Astrocyte of the spinal cord (primary cell): ENCODE measurements at regions not wholly inside any gene's neighbourhood (a gene's known extent, or its start where the extent isn't known, plus 50 kb on each side); places are given as distances from the start of the nearest gene placed in this dataset.
A peak's percentile ranks its signal among the peaks of the same experiment; 100 is the strongest.

Experiments
- DNase-seq: peaks from one replicate; pipeline ENCODE4 v3.0.0; 2011; ENCODE audit warnings: low read depth, low spot score
- H3K4me3 ChIP-seq: 2 replicates; pipeline ENCODE4 v1.5.1; 2011; ENCODE audit warnings: low read depth, mild to moderate bottlenecking, low read length, moderate library complexity
- CTCF ChIP-seq: IDR thresholded peaks from 2 replicates; pipeline ENCODE4 v1.5.1; 2012; ENCODE audit warnings: low read depth, mild to moderate bottlenecking, low read length, inconsistent platforms
- in situ Hi-C: cut with HindIII; loops from 2 replicates; pipeline ENCODE4 v1.10.0; 2017; ENCODE audit warnings: low sequenced_read_pairs

DNA sequence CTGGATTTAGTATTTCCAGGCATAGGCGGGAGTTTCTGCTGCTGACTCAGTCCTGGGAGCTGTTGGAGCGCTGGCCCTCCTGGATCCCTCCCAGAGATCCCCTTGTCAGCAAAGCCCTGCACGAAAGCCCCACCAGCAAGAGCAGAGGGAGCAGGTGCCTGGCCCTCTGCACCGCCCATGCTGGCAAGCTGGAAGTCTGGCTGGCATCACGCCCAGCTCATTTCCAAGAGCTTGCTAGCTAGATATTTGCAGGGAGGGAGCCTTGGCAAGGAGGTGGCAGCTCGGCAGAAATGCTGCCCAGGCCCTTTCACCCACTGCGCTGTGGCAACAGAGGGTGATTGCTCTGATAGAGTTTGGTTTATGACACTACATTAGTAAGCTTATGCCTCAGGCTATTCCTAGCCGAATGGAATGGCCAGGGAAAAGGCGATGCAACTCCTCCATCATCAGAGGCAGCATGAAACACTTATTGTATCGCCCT is 193.9 kb downstream of the EMP1 start:
- DNase-seq: peak; percentile 78
- no peak overlapping the region for H3K4me3 ChIP-seq
- no peak for TF ChIP-seq CTCF
- in situ Hi-C loops: no loop called here

DNA sequence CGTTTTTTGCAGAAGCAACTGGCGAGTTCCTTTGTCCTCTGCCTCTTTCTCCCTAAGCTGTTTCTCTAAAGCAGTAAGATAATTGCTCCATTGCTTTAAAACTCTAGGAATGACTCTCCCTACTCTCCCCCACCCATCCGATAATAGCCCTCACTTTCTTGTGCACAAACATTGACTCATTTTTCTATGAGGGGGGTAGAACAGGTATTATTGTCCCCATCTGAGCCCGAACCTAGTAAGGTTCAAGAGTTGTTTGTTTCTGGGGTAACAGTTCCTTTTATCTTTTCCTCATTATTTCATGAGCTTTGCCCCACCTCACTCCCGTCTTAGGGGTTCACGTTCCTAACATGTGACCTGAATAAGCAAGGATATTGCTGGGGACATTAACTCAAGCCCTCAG is 190.6 kb downstream of the EMP1 start:
- no peak for DNase-seq
- H3K4me3 ChIP-seq: no peak overlapping the region
- in situ Hi-C loops: no loop called here
- no peak for TF ChIP-seq CTCF

GRCh38 chr12:13386323-13387039 is 190.0 kb downstream of the EMP1 start:
- in situ Hi-C loops: no loop called here
- TF ChIP-seq CTCF: no peak
- H3K4me3 ChIP-seq: no peak overlapping the region
- no peak for DNase-seq

DNA sequence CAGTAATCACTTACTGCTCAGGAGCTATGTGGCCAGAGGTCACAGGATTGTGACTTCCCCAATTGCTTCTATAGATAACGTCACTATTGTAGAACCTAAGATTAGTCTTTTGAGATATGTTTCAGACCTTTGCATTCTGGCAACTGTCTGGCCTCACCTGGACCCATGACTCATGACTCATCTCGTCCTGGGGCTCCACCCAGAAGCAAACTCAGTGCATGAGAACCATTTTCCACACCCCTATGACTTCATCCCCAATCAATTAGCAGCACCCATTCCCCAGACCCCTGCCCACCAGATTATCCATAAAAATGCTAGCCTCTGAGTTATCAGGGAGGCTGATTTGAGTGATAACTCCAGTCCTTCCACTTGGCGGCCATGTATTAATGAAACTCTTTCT is 186.9 kb downstream of the EMP1 start:
- no peak for TF ChIP-seq CTCF
- H3K4me3 ChIP-seq: no peak overlapping the region
- in situ Hi-C loops: no loop called here
- no peak for DNase-seq

DNA sequence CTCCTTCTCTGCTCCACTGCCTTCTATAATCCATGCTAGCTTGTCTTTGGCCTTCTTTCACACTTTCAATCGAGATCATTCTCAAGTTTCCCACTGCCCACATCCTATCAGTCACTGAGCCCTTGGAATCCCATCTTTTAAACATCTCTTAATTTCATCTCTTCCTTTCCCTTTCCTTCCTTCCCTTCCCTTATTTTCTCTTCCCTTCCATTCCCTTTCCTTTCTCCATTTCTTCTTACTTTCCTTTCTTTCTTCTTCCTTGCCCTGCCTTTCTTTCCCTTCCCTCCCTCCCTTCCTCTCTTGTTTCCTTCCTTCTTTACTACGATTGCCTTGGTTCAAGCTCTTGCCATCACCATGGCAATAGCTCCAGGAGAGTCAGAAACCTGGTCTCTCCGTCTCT is 183.8 kb downstream of the EMP1 start:
- DNase-seq: no peak
- in situ Hi-C loops: no loop called here
- H3K4me3 ChIP-seq: no peak overlapping the region
- no peak for TF ChIP-seq CTCF

GRCh38 chr12:13379531-13380188 is 183.1 kb downstream of the EMP1 start:
- no peak for TF ChIP-seq CTCF
- DNase-seq: no peak
- in situ Hi-C loops: no loop called here
- H3K4me3 ChIP-seq: no peak overlapping the region
